SKM-1 (cell line): ENCODE measurements at regions not wholly inside any gene's neighbourhood (a gene's known extent, or its start where the extent isn't known, plus 50 kb on each side); places are given as distances from the start of the nearest gene placed in this dataset.

Experiments
- DNase-seq: peaks from one replicate; lab custom pipeline; 2025; ENCODE audit not compliant: unreplicated experiment; lab: John Stamatoyannopoulos, UW

DNA sequence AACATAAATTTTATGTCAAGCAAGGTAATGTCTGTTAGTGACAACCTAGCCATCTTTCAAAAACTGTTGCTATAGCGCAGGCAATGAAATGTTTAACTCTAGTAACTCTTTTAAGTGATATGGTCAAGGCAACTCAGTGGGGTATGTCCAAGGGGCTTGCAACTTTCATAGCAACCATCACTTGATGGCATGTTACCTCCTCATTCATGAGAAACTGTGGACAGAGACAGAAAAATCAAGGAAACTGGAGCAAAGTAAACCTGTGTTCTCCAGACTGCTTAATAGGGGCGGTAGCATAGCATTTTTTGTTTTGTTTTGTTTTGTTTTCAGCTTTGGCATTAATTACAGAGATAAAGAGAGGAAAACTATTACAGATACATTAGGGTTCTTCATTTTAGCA is 1456.8 kb upstream of the AGA start:
- DNase-seq, result no peak

DNA sequence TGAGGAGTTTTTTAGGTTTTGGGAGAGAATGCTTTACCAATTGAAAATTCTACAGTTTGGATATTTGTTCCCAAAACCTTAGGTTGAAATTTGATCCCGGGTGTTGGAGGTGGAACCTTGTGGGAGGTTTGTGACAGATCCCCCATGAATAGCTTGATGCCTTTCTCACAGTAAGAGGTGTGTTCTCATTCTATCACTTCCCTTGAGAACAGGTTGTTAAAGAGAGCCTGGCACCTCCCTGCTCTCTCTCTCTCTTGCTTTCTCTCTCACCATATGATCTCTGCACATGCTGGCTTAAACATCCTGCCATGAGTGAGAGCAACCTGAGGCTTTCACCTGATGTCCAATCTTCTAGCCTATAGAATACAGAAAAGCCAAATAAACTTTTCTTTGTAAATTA is 1475.5 kb upstream of the AGA start:
- no peak for DNase-seq

- no peak for DNase-seq
These were observed 1494.9 kb upstream of the AGA start for GRCh38 chr4:178937130-178937529.

- DNase-seq, result no peak
These were observed 1499.7 kb upstream of the AGA start for GRCh38 chr4:178941975-178942374.

- no peak for DNase-seq
These were observed 1511.3 kb upstream of the AGA start for GRCh38 chr4:178953447-178954120.

DNA sequence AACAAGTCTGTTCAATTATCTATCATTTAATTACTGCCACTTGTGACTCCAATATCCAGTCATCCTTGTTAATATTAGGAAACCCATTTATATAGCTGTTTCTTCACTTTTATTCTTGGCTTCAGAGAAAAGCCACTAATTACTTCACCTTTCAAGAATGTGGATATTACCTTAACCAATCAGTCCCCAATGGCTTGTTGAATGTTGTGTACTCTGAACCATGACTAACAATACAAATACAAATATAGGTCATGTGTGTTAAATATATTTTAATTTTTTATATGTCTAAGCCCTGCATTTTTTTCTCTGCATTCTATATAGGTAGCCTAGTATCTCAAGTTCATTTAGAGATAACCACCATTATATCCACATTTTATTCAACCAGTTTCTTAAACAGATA is 1513.4 kb upstream of the AGA start:
- DNase-seq, result no peak

DNA sequence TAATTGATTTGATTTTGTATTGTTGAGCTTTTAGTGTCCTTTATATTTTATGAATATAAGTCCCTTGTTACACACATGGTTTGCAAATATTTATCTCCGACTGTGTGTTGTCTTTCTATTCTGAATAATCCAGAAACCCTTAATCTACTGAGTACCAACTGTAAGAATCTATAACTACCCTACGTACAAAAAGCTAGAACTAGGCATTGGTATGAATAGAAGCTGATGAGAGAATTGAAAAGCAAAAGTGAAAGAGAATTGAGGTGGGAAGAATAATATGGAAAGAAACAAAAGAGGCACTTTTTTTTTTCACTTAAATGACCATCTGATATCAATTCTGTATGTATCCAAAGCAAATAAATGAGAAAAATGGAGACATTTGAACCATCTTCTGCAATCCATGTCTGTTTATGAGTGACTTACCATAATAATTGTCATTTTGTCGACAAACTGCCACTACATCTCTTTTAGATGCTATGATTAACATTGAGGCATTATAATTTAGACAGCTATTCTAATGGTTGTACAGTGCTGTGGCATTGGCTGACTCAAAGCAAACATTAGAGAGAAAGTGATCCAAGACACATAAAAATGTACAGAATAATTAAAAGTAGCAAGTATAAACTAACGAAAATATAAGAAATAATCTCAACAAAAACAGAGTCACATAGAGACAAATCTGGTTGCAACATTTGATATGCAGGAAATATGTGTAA is 1516.6 kb upstream of the AGA start:
- no peak for DNase-seq

DNA sequence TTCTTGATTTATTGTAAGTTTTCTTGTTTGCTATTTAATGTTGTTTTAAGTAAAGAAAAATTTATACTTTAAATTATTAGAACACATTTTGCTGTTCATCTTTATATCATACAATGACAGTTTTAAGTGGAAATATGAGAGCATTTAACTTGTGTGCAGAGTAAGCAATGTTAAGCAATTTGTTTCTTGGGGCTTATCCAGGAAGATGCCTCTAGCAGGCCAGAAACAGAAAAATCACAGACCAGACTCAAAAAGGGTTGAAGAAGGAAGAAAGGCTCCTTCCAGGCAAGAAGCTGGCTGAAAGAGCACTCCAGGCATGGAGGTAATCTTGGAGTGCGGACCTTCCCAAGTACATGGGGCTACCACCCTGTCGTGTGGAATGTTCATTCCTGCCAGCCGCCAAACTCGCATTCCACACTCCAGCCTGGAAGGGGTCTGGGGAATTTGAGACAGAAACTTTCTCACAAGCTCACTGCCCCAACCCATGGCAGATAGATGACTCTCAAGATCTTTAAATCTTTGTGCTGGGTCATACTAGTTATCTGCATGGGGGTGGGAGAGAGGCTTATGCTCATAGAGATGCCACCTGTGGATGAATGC is 1521.3 kb upstream of the AGA start:
- DNase-seq, result no peak

GRCh38 chr4:178966644-178967043 is 1524.4 kb upstream of the AGA start:
- DNase-seq, result no peak

- DNase-seq, result no peak
These were observed 1528.3 kb upstream of the AGA start for GRCh38 chr4:178970433-178971140.

GRCh38 chr4:178976861-178977260 is 1534.6 kb upstream of the AGA start:
- no peak for DNase-seq

DNA sequence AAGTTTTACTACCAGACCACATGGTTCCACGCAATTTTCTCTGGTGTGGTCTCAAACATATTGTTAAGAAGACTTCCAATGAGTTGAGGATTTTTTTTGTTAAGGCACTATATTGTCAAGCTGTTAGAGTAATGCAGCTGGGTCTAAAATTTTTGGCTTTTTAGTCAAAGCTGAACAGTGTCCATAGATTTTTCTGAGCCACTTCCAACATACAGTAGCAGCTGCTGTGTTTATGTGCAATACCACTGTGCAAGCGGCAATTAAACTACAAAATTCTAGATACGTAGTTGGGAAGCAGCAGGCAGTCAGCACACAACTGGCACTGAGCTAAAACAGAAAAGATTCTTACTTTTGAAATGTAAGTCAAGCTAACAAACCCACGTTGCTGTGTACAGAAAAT is 1551.1 kb upstream of the AGA start:
- DNase-seq, result no peak

GRCh38 chr4:179001918-179002317 is 1559.7 kb upstream of the AGA start:
- DNase-seq, result no peak

- no peak for DNase-seq
These were observed 1565.5 kb upstream of the AGA start for GRCh38 chr4:179007755-179008154.

DNA sequence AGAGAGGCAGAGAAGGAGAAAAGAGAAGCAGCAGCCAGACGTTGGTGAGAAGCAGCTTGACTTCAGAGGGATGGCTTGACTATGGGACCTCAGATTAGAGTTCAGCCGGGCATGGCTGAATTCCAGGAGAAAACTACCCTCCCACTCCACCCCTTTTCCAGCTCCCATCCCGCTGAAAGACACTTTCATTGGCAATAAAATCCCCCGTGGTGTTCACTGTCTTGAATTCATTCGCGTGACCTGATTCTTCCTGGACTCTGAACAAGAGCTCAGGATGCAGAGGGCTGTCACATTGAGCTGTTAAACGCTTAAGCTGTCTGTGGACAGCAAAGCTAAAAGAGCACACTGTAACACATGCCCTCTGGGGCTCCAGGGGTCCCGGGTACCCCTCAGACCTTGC is 1575.3 kb upstream of the AGA start:
- DNase-seq, result no peak

DNA sequence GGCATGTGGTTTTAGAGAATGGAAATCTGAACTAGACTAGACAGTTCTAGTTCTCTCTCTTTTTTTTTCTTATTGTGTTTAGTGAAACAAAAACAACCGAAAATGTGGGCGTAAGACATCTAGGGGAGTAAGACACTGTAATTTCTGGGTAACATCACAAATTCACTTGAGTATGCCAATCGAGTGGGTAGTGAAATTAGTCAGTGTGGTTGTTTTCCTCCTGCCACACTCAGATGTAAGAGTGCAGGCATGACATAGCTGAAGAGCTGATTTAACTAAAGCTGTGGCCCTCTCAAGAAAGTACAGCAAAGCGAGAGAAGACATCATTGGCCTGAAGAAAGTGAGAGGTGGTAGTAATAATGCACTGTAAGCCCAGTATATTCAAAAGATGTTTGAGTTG is 1585.3 kb upstream of the AGA start:
- DNase-seq, result no peak

- DNase-seq, result no peak
These were observed 1586.1 kb upstream of the AGA start for GRCh38 chr4:179028321-179028720.

DNA sequence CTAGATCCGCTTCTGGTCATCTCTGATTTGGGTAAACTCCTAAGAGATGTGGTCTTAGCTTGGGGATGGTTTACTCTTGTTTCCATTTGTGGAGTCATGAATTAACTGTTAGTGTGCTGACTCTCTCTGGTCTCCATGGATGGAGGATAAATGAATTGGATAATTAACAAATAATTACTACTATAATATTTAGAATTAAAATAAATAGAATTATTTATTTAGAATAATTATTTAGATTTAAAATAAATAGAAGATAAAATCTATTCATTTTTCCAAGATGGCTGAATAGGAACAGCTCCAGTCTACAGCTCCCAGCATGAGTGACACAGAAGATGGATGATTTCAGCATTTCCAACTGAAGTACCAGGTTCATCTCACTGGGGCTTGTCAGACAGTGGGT is 1587.4 kb upstream of the AGA start:
- DNase-seq, result no peak

GRCh38 chr4:179040259-179040658 is 1598.0 kb upstream of the AGA start:
- DNase-seq, result no peak

- no peak for DNase-seq
These were observed 1606.7 kb upstream of the AGA start for GRCh38 chr4:179048839-179049453.

DNA sequence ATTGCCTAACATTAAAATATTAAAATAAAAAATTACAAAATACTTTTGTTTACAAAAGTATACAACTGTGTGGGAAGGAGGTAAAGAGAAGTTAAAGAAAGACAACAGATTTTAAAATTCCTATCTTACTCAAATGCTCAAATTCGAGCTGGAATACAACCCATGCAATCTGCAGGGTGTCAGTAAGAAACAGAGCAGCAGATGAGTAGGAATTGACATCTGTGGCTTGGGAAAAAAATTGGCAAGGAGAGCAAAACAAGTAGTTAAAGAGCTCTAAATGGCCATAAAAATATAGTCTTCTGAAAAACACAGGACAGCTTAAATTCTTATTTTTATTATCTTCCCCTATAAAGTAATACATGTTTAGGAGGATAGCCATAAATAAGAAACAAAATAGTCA is 1609.0 kb upstream of the AGA start:
- no peak for DNase-seq
